IPS DF 6.9 (cell line): ENCODE measurements at regions not wholly inside any gene's neighbourhood (a gene's known extent, or its start where the extent isn't known, plus 50 kb on each side); places are given as distances from the start of the nearest gene placed in this dataset.
"Not testable (repeated sequence)": the region's sequence is repeated elsewhere in the genome, so short reads cannot be mapped to it uniquely, and the experiment has no call there.

Source experiments
- DNase-seq: peaks from one replicate; pipeline ENCODE4 v3.0.0-alpha.2; 2013; ENCODE audit warnings: low read depth, low spot score
- H3K27ac ChIP-seq: one replicate; pipeline ENCODE4 v1.5.1; 2013; ENCODE audit warnings: low read length, control low read depth
- H3K27me3 ChIP-seq: 2 replicates; pipeline ENCODE4 v1.6.1; 2013; ENCODE audit warnings: mild to moderate bottlenecking, low read length; ENCODE audit not compliant: control insufficient read depth, insufficient read depth
- H3K36me3 ChIP-seq: 2 replicates; pipeline ENCODE4 v1.6.1; 2013; ENCODE audit warnings: low read length; ENCODE audit not compliant: control insufficient read depth, insufficient read depth
- H3K4me1 ChIP-seq: 2 replicates; pipeline ENCODE4 v1.6.1; 2013; ENCODE audit warnings: low read length; ENCODE audit not compliant: control insufficient read depth, insufficient read depth
- H3K4me3 ChIP-seq: 2 replicates; pipeline ENCODE4 v1.5.1; 2013; ENCODE audit warnings: mild to moderate bottlenecking, low read length
- H3K9me3 ChIP-seq: 2 replicates; pipeline ENCODE4 v1.6.1; 2013; ENCODE audit warnings: low read length, inconsistent platforms; ENCODE audit not compliant: control insufficient read depth, insufficient read depth
- WGBS: extraction: QIAGEN DNeasy Blood & Tissue Kit; methylation state at CpG from one replicate; pipeline ENCODE4 v1.1.7; 2013; ENCODE audit warnings: mixed read lengths, missing lambda C conversion rate; ENCODE audit not compliant: insufficient read length, insufficient coverage; 5-methylcytosine and 5-hydroxymethylcytosine counted together

GRCh38 chr10:44115516-44115915 lies 269.4 kb downstream of the CXCL12 start:
- H3K27ac ChIP-seq: no peak overlapping the region
- no CpG with 5 or more reads among the region's 5 CpGs for whole genome bisulfite sequencing
- no peaks in the 10 kb centered on the region; the same call in 1 of the 2 replicates for H3K9me3 ChIP-seq
- no peaks in the 10 kb centered on the region for H3K36me3 ChIP-seq
- no peaks in the 10 kb centered on the region for H3K27me3 ChIP-seq
- DNase-seq: no peak
- H3K4me1 ChIP-seq: no peaks in the 10 kb centered on the region
- no peak overlapping the region for H3K4me3 ChIP-seq

DNA sequence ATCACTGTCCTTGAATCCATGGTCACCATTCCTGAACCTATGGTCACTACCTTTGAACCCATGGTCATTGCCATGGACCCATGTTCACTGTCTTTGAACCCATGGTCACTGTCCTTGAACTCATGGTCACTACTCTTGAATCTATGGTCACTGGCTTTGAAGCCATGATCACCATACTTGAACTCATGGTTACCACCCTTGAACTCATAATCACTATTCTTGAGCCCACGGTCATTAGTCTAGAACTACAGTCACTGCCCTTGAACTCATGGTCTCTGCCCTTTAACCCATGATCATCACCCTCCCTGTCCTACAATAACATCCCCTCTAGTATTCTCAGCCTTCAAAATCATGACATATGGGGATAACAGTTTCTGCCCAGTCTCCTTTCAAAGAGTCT lies 270.5 kb downstream of the CXCL12 start:
- H3K36me3 ChIP-seq: no peaks in the 10 kb centered on the region
- H3K4me1 ChIP-seq: no peaks in the 10 kb centered on the region
- no peak overlapping the region for H3K4me3 ChIP-seq
- no CpG with 5 or more reads among the region's 1 CpG for WGBS
- H3K9me3 ChIP-seq: no peaks in the 10 kb centered on the region; the same call in 1 of the 2 replicates
- H3K27me3 ChIP-seq: no peaks in the 10 kb centered on the region
- H3K27ac ChIP-seq: no peak overlapping the region
- no peak for DNase-seq

DNA sequence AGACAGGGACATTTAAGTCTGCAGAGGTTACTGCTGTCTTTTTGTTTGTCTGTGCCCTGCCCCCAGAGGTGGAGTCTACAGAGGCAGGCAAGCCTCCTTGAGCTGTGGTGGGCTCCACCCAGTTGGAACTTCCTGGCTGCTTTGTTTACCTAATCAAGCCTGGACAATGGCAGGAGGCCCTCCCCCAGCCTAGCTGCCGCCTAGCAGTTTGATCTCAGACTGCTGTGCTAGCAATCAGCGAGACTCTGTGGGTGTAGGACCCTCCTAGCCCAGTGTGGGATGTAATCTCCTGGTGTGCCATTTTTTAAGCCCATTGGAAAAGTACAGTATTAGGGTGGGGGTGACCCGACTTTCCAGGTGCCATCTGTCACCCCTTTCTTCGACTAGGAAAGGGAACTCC lies 272.6 kb downstream of the CXCL12 start:
- H3K36me3 ChIP-seq, H3K27me3 ChIP-seq, H3K4me1 ChIP-seq, H3K27ac ChIP-seq, H3K4me3 ChIP-seq, H3K9me3 ChIP-seq, DNase-seq: not testable (repeated sequence)
- WGBS: no CpG with 5 or more reads among the region's 4 CpGs

DNA sequence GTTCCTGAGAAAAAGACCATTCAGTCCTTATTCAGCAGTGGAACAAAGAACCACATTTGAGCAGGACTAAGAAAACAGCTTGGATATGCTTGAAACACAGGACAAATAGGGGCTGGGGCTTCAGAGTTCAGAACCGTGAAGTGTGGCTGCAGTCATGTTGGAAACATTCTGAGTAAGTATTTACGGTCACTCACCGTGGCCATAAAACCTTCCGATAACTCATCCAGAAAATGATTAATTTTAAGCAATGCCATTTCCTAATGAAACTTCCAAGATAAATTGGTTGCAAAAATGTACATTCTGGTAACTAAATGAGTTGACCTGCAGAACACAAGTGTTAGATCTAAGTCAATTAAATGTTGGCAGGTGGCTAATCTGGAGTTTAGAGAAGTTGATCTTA lies 279.2 kb downstream of the CXCL12 start:
- WGBS: no CpG with 5 or more reads among the region's 4 CpGs
- Histone ChIP-seq H3K36me3 (no peaks in the 10 kb centered on the region), H3K4me3 (no peak overlapping the region), H3K27ac (no peak overlapping the region), H3K9me3 (no peaks in the 10 kb centered on the region), H3K27me3 (no peaks in the 10 kb centered on the region), H3K4me1 (0 out of 2 replicates have a peak, but pooled peaks cover 1% of the 10 kb centered on the region)
- no peak for DNase-seq

GRCh38 chr10:44102726-44103255 lies 282.1 kb downstream of the CXCL12 start:
- WGBS: no CpG with 5 or more reads among the region's 5 CpGs
- Histone ChIP-seq H3K27ac (no peak overlapping the region), H3K4me1 (0 out of 2 replicates have a peak, but pooled peaks cover 1% of the 10 kb centered on the region), H3K4me3 (no peak overlapping the region), H3K9me3 (no peaks in the 10 kb centered on the region), H3K27me3 (no peaks in the 10 kb centered on the region), H3K36me3 (no peaks in the 10 kb centered on the region)
- no peak for DNase-seq

- Histone ChIP-seq H3K4me1 (0 out of 2 replicates have a peak, but pooled peaks cover 1% of the 10 kb centered on the region), H3K9me3 (no peaks in the 10 kb centered on the region), H3K36me3 (no peaks in the 10 kb centered on the region), H3K4me3 (no peak overlapping the region), H3K27me3 (no peaks in the 10 kb centered on the region), H3K27ac (no peak overlapping the region)
- WGBS: no CpG with 5 or more reads among the region's 1 CpG
- DNase-seq: no peak
Measured at GRCh38 chr10:44101082-44101481, 283.8 kb downstream of the CXCL12 start.

DNA sequence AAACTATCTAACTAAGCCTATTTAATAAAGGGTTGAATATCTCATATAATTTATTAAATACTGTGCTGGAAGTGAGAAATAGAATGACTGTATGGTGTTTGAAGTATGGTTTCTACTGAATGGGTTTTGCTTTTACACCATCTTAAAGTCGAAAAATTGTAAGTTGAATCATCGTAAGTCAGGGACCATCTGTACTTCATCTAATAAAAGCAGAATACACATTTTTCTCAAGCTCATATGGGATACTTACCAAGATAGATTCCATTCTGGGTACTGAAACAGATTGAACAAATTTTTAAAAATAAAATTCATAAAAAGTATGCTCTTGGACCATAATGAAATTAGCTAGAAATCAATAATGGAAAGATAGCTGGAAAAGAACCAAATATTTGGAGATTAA lies 285.4 kb downstream of the CXCL12 start:
- Histone ChIP-seq H3K27ac (no peak overlapping the region), H3K4me1 (0 out of 2 replicates have a peak, but pooled peaks cover 1% of the 10 kb centered on the region), H3K9me3 (no peaks in the 10 kb centered on the region), H3K4me3 (no peak overlapping the region), H3K27me3 (no peaks in the 10 kb centered on the region), H3K36me3 (no peaks in the 10 kb centered on the region)
- WGBS: no CpG with 5 or more reads among the region's 2 CpGs
- no peak for DNase-seq

DNA sequence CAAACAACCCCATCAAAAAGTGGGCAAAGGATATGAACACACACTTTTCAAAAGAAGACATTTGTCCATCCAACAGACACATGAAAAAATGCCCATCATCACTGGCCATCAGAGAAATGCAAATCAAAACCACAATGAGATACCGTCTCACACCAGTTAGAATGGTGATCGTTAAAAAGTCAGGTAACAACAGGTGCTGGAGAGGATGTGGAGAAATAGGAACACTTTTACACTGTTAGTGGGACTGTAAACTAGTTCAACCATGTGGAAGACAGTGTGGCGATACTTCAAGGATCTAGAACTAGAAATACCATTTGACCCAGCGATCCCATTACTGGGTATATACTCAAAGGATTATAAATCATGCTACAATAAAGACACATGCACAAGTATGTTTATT lies 288.7 kb downstream of the CXCL12 start:
- not testable (repeated sequence) for H3K27ac ChIP-seq, H3K27me3 ChIP-seq, H3K9me3 ChIP-seq, H3K4me1 ChIP-seq, H3K36me3 ChIP-seq, H3K4me3 ChIP-seq, DNase-seq
- WGBS: no CpG with 5 or more reads among the region's 4 CpGs

DNA sequence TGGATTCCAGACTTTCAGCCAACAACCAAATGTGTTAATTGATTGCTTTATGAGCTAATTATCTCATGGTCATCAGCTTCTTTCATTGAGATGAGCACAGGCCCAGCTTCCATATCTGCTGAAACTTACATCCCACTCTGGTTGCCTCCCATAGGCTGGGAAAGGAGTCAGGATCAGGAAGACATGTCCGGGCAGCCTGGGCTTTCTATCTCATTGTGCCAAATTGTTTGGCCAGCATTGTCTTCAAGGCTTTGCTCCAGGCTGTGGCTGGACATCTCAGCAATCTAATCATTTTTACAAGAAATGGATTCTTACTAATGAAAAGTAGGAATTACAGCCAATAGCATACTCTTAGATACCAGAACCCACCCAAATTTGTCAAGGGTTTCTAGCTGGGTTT lies 295.2 kb downstream of the CXCL12 start:
- WGBS: no CpG with 5 or more reads among the region's 1 CpG
- no peaks in the 10 kb centered on the region for H3K36me3 ChIP-seq
- no peak for DNase-seq
- H3K4me1 ChIP-seq: no peaks in the 10 kb centered on the region
- H3K4me3 ChIP-seq: no peak overlapping the region
- H3K27ac ChIP-seq: no peak overlapping the region
- H3K9me3 ChIP-seq: no peaks in the 10 kb centered on the region; the same call in 1 of the 2 replicates
- H3K27me3 ChIP-seq: no peaks in the 10 kb centered on the region

GRCh38 chr10:44087403-44087802 lies 297.5 kb downstream of the CXCL12 start:
- no peaks in the 10 kb centered on the region for H3K4me1 ChIP-seq

GRCh38 chr10:44083719-44084400 lies 301.0 kb downstream of the CXCL12 start:
- Histone ChIP-seq H3K4me3 (no peak overlapping the region), H3K9me3 (no peaks in the 10 kb centered on the region), H3K36me3 (no peaks in the 10 kb centered on the region), H3K27ac (no peak overlapping the region), H3K4me1 (no peaks in the 10 kb centered on the region), H3K27me3 (no peaks in the 10 kb centered on the region)
- WGBS: no CpG with 5 or more reads among the region's 3 CpGs
- DNase-seq: no peak

More at GRCh38 chr10:44087403-44087802, 297.5 kb downstream of the CXCL12 start:
- H3K27ac ChIP-seq: no peak overlapping the region
- H3K27me3 ChIP-seq: no peaks in the 10 kb centered on the region
- H3K9me3 ChIP-seq: no peaks in the 10 kb centered on the region; the same call in 1 of the 2 replicates
- no peak overlapping the region for H3K4me3 ChIP-seq
- DNase-seq: no peak
- no peaks in the 10 kb centered on the region for H3K36me3 ChIP-seq
